HCT116 (cell line): ENCODE measurements at regions not wholly inside any gene's neighbourhood (a gene's known extent, or its start where the extent isn't known, plus 50 kb on each side); places are given as distances from the start of the nearest gene placed in this dataset.

Experiments used
- ATAC-seq: fragments of 200-7000 bp; cut with Tn5 transposase; 2 replicates; pipeline ENCODE4 v1.9.1; 2020; ENCODE audit warnings: mild to moderate bottlenecking, moderate library complexity
- BruUV-seq: library from RNA; stranded (reverse); fragments of 400-500 nt; replicated peaks from 2 replicates; lab custom pipeline; 2021; lab: Mats Ljungman, UMichigan
- CTCF ChIA-PET: fragments of 300-600 bp; sonication (Branson Sonifier 250); formaldehyde crosslinking; loops from one replicate; lab custom pipeline; 2021; ENCODE audit warnings: antibody characterized with exemption; lab: Charles Lee
- POLR2A ChIA-PET: fragments of 300-600, 350-600 bp; sonication (Branson Sonifier 250); formaldehyde crosslinking; loops from one replicate; lab custom pipeline; 2021; ENCODE audit warnings: antibody characterized with exemption; lab: Charles Lee
- RAD21 ChIA-PET, 2 experiments: fragments of 300-600 bp; sonication (Branson Sonifier 250); formaldehyde crosslinking; loops; one replicate each; lab custom pipeline; 2023; ENCODE audit warnings: low total read pairs in 2 of 2; ENCODE audit not compliant: uncharacterized antibody in 2 of 2, unreplicated experiment in 2 of 2, low non-redundant PET in 1 of 2; lab: Charles Lee
- DNase-seq: peaks from one replicate; pipeline ENCODE4 v3.0.0-alpha.2; 2010; ENCODE audit warnings: low read depth, low spot score
- H2AFZ ChIP-seq: fragments of 200-600 bp; shearing (Covaris generic), sonication (generic); 2 replicates; pipeline ENCODE4 v1.6.1; 2017; ENCODE audit warnings: low read depth, mixed run types, mixed read lengths, antibody characterized with exemption, low read length; ENCODE audit not compliant: poor library complexity, severe bottlenecking
- H3K27ac ChIP-seq: 2 replicates; pipeline ENCODE4 v1.5.1; 2012; ENCODE audit warnings: low read depth, low read length
- H3K27me3 ChIP-seq: fragments of 200-600 bp; sonication (generic); 2 replicates; pipeline ENCODE4 v1.6.1; 2016; ENCODE audit warnings: mixed run types, low read length, mixed read lengths; ENCODE audit not compliant: insufficient read depth
- H3K36me3 ChIP-seq, 2 experiments: fragments of 200-500 bp in 1 of 2; fragments of 200-600 bp in 1 of 2; sonication (Bioruptor generic) in 1 of 2; sonication (generic) in 1 of 2; 2 replicates each; pipeline versions ENCODE4 v1.5.1 to v1.6.1; 2014 to 2016; ENCODE audit warnings: low read length in 2 of 2, inconsistent platforms in 1 of 2, mixed read lengths in 1 of 2, mixed run types in 1 of 2; ENCODE audit not compliant: insufficient read depth in 2 of 2, control insufficient read depth in 1 of 2
- H3K4me1 ChIP-seq, 2 experiments: fragments of 200-600 bp in 1 of 2; sonication (generic) in 1 of 2; 2 replicates each; pipeline versions ENCODE4 v1.5.1 to v1.6.1; 2012 to 2017; ENCODE audit warnings: low read length in 2 of 2, inconsistent platforms in 1 of 2, mild to moderate bottlenecking in 1 of 2, mixed read lengths in 1 of 2, mixed run types in 1 of 2, moderate library complexity in 1 of 2; ENCODE audit not compliant: insufficient read depth in 2 of 2, control insufficient read depth in 1 of 2
- H3K4me2 ChIP-seq: fragments of 200-600 bp; sonication (generic); 2 replicates; pipeline ENCODE4 v1.6.1; 2017; ENCODE audit warnings: mixed run types, low read length, mixed read lengths
- H3K4me3 ChIP-seq, 2 experiments: fragments of 200-600 bp in 1 of 2; sonication (generic) in 1 of 2; replicated peaks in 1 of 2; 2 replicates each; pipeline ENCODE4 v1.5.1; 2011 to 2016; ENCODE audit warnings: low read length in 2 of 2, control low read depth in 1 of 2, low read depth in 1 of 2, mild to moderate bottlenecking in 1 of 2, mixed read lengths in 1 of 2, mixed run types in 1 of 2
- H3K79me2 ChIP-seq: fragments of 200-600 bp; sonication (generic); 2 replicates; pipeline ENCODE4 v1.6.1; 2017; ENCODE audit warnings: mild to moderate bottlenecking, mixed run types, low read length, moderate library complexity, mixed read lengths; ENCODE audit not compliant: insufficient read depth
- H3K9ac ChIP-seq: fragments of 200-600 bp; sonication (generic); 2 replicates; pipeline ENCODE4 v1.6.1; 2016; ENCODE audit warnings: low read length, mixed read lengths
- H3K9me2 ChIP-seq: fragments of 200-600 bp; sonication (generic), shearing (Covaris generic); 2 replicates; pipeline ENCODE4 v1.6.1; 2017; ENCODE audit warnings: mixed run types, mild to moderate bottlenecking, moderate library complexity; ENCODE audit not compliant: insufficient read depth
- H3K9me3 ChIP-seq, 2 experiments: fragments of 200-500 bp in 1 of 2; fragments of 200-600 bp in 1 of 2; sonication (Bioruptor generic) in 1 of 2; sonication (generic) in 1 of 2; 2 replicates each; pipeline ENCODE4 v1.6.1; 2014 to 2017; ENCODE audit warnings: low read length in 2 of 2, mixed read lengths in 2 of 2, inconsistent platforms in 1 of 2, low read depth in 1 of 2, mild to moderate bottlenecking in 1 of 2, mixed run types in 1 of 2, moderate library complexity in 1 of 2; ENCODE audit not compliant: control insufficient read depth in 1 of 2, insufficient read depth in 1 of 2
- H4K20me1 ChIP-seq: fragments of 200-600 bp; sonication (generic), shearing (Covaris generic); 2 replicates; pipeline ENCODE4 v1.6.1; 2017; ENCODE audit warnings: mixed run types, mild to moderate bottlenecking, moderate library complexity; ENCODE audit not compliant: insufficient read depth
- CEBPB ChIP-seq: IDR thresholded peaks from 2 replicates; pipeline ENCODE4 v1.6.1; 2012; ENCODE audit warnings: low read depth
- EGR1 ChIP-seq: IDR thresholded peaks from 2 replicates; pipeline ENCODE4 v1.6.1; 2012; ENCODE audit warnings: low read depth
- EZH2 ChIP-seq: fragments of 200-600 bp; sonication (generic); IDR thresholded peaks from 2 replicates; pipeline ENCODE4 v1.6.1; 2017; ENCODE audit warnings: antibody characterized with exemption, mixed run types
- FOSL1 ChIP-seq: IDR thresholded peaks from 2 replicates; pipeline ENCODE4 v1.6.1; 2012; ENCODE audit warnings: low read depth
- SIN3A ChIP-seq: IDR thresholded peaks from 2 replicates; pipeline ENCODE4 v1.6.1; 2012; ENCODE audit warnings: low read depth
- YY1 ChIP-seq: IDR thresholded peaks from 2 replicates; pipeline ENCODE4 v1.6.1; 2011; ENCODE audit warnings: low read length, low read depth, moderate library complexity, mild to moderate bottlenecking; ENCODE audit not compliant: insufficient replicate concordance; ENCODE audit errors: extremely low read depth
- intact Hi-C: fragments of 100-400 bp; cut with micrococcal nuclease; formaldehyde crosslinking; loops from 2 replicates; pipeline ENCODE4 v1.10.0; 2022
- TF ChIP-seq, protein P1 (sequence below): IDR thresholded peaks from 2 replicates; pipeline ENCODE4 v1.6.1; 2012; ENCODE audit warnings: low read depth
- TF ChIP-seq, protein P2 (sequence below), 3 experiments: fragments of 200-600 bp in 1 of 3; sonication (generic) in 1 of 3; IDR thresholded peaks in 2 of 3; conservative IDR thresholded peaks in 1 of 3; 2 replicates each; pipeline ENCODE4 v1.5.1; 2012 to 2017; ENCODE audit warnings: low read depth in 2 of 3, low read length in 2 of 3, antibody characterized with exemption in 1 of 3, borderline replicate concordance in 1 of 3, control low read depth in 1 of 3, mild to moderate bottlenecking in 1 of 3, mixed read lengths in 1 of 3, mixed run types in 1 of 3, moderate library complexity in 1 of 3; ENCODE audit not compliant: insufficient read depth in 1 of 3

DNA sequence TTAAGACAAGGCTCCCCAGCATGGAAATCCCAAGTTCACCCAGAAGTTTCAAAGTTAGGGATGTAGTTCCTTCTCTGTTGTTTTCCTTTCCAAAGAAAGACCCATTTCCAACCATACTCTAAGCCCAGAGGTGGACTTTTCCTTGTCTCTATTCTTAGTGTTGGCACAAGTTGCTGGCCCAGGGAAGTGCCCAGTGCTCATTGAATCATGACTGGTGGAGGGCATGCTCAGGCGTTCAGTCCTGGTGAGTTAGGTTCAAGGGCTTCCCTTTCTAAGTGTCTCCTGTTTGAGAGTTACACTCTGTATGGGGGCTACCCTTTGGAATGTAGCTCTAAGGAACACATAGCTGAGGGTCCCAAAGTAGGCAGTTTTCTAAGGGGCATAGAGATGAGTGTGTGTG lies 389.5 kb downstream of the KCNRG start:
- H3K79me2 ChIP-seq, result no peaks in the 10 kb centered on the region
- ATAC-seq (no peak), DNase-seq (no peak)
- no peaks in the 10 kb centered on the region for H3K4me1 ChIP-seq
- H3K9me2 ChIP-seq, result no peaks in the 10 kb centered on the region
- no peak overlapping the region for H3K9ac ChIP-seq
- ChIA-PET POLR2A (no interaction called here), RAD21 (no interaction called here), CTCF (no interaction called here)
- H3K27ac ChIP-seq, result no peak overlapping the region
- H3K9me3 ChIP-seq, result no peaks in the 10 kb centered on the region
- intact Hi-C loops, result no loop called here
- H3K4me3 ChIP-seq, result no peak overlapping the region
- no peaks in the 10 kb centered on the region for H3K36me3 ChIP-seq
- H3K27me3 ChIP-seq, result no peaks in the 10 kb centered on the region
- BruUV-seq, result no TSS peak
- no peaks in the 10 kb centered on the region for H4K20me1 ChIP-seq
- H2AFZ ChIP-seq, result no peak overlapping the region
- TF ChIP-seq SIN3A (no peak), YY1 (no peak), EGR1 (no peak), FOSL1 (no peak), CEBPB (no peak), EZH2 (no peak)
- TF ChIP-seq, protein P1, sequence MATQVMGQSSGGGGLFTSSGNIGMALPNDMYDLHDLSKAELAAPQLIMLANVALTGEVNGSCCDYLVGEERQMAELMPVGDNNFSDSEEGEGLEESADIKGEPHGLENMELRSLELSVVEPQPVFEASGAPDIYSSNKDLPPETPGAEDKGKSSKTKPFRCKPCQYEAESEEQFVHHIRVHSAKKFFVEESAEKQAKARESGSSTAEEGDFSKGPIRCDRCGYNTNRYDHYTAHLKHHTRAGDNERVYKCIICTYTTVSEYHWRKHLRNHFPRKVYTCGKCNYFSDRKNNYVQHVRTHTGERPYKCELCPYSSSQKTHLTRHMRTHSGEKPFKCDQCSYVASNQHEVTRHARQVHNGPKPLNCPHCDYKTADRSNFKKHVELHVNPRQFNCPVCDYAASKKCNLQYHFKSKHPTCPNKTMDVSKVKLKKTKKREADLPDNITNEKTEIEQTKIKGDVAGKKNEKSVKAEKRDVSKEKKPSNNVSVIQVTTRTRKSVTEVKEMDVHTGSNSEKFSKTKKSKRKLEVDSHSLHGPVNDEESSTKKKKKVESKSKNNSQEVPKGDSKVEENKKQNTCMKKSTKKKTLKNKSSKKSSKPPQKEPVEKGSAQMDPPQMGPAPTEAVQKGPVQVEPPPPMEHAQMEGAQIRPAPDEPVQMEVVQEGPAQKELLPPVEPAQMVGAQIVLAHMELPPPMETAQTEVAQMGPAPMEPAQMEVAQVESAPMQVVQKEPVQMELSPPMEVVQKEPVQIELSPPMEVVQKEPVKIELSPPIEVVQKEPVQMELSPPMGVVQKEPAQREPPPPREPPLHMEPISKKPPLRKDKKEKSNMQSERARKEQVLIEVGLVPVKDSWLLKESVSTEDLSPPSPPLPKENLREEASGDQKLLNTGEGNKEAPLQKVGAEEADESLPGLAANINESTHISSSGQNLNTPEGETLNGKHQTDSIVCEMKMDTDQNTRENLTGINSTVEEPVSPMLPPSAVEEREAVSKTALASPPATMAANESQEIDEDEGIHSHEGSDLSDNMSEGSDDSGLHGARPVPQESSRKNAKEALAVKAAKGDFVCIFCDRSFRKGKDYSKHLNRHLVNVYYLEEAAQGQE, result no peak
- TF ChIP-seq, protein P2, sequence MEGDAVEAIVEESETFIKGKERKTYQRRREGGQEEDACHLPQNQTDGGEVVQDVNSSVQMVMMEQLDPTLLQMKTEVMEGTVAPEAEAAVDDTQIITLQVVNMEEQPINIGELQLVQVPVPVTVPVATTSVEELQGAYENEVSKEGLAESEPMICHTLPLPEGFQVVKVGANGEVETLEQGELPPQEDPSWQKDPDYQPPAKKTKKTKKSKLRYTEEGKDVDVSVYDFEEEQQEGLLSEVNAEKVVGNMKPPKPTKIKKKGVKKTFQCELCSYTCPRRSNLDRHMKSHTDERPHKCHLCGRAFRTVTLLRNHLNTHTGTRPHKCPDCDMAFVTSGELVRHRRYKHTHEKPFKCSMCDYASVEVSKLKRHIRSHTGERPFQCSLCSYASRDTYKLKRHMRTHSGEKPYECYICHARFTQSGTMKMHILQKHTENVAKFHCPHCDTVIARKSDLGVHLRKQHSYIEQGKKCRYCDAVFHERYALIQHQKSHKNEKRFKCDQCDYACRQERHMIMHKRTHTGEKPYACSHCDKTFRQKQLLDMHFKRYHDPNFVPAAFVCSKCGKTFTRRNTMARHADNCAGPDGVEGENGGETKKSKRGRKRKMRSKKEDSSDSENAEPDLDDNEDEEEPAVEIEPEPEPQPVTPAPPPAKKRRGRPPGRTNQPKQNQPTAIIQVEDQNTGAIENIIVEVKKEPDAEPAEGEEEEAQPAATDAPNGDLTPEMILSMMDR (IDR thresholded peaks at IDR 0.05 in 2 of 3, conservative IDR thresholded peaks at IDR 0.05 in 1 of 3; ENCODE audit: borderline replicate concordance in 1 of 3, insufficient read depth in 1 of 3, low read depth in 2 of 3, low read length in 2 of 3), result no peak
- H3K4me2 ChIP-seq, result no peak overlapping the region
